ENCODE measurements at regions not wholly inside any gene's neighbourhood (a gene's known extent, or its start where the extent isn't known, plus 50 kb on each side); places are given as distances from the start of the nearest gene placed in this dataset.

GRCh38 chr16:65271996-65272395 is 150.1 kb upstream of the CDH11 start:
- no peak for TF ChIP-seq CTCF (IDR thresholded peaks at IDR 0.05)
- TF ChIP-seq EZH2 (IDR thresholded peaks at IDR 0.05; ENCODE audit: borderline replicate concordance, insufficient read depth, low read depth, low read length, poor library complexity, severe bottlenecking): no peak
